ENCODE measurements at regions not wholly inside any gene's neighbourhood (a gene's known extent, or its start where the extent isn't known, plus 50 kb on each side); places are given as distances from the start of the nearest gene placed in this dataset.

GRCh38 chr12:77689510-77690086 is 141.1 kb upstream of the NAV3 start:
- TF ChIP-seq CTCF (IDR thresholded peaks at IDR 0.05; ENCODE audit: low read depth, low read length) = no peak
- no peak for DNase-seq (ENCODE audit: low read depth in 2 of 2)
- H3K4me3 ChIP-seq (replicated peaks in 1 of 2; ENCODE audit: low read depth in 2 of 2, low read length in 2 of 2) = no peak overlapping the region

- DNase-seq (ENCODE audit: low read depth in 2 of 2) = peak in 1 of 2 donors; percentile 6
- no peak for TF ChIP-seq CTCF (IDR thresholded peaks at IDR 0.05; ENCODE audit: low read depth, low read length)
- no peak overlapping the region for H3K4me3 ChIP-seq (replicated peaks in 1 of 2; ENCODE audit: low read depth in 2 of 2, low read length in 2 of 2)
These were observed 143.4 kb upstream of the NAV3 start for GRCh38 chr12:77687321-77687720.

GRCh38 chr12:77686760-77687159 is 143.9 kb upstream of the NAV3 start:
- H3K4me3 ChIP-seq (replicated peaks in 1 of 2; ENCODE audit: low read depth in 2 of 2, low read length in 2 of 2) = no peak overlapping the region
- DNase-seq (ENCODE audit: low read depth in 2 of 2) = peak; percentile 15 to 22
- no peak for TF ChIP-seq CTCF (IDR thresholded peaks at IDR 0.05; ENCODE audit: low read depth, low read length)

GRCh38 chr12:77685901-77686300 is 144.8 kb upstream of the NAV3 start:
- no peak for TF ChIP-seq CTCF (IDR thresholded peaks at IDR 0.05; ENCODE audit: low read depth, low read length)
- no peak overlapping the region for H3K4me3 ChIP-seq (replicated peaks in 1 of 2; ENCODE audit: low read depth in 2 of 2, low read length in 2 of 2)
- DNase-seq (ENCODE audit: low read depth in 2 of 2) = no peak

- peak; percentile 85 to 88 for DNase-seq (ENCODE audit: low read depth in 2 of 2)
- TF ChIP-seq CTCF (IDR thresholded peaks at IDR 0.05; ENCODE audit: low read depth, low read length) = peak; percentile 64
- H3K4me3 ChIP-seq (replicated peaks in 1 of 2; ENCODE audit: low read depth in 2 of 2, low read length in 2 of 2) = no peak overlapping the region
These were observed 145.6 kb upstream of the NAV3 start for GRCh38 chr12:77685112-77685511.

- TF ChIP-seq CTCF (IDR thresholded peaks at IDR 0.05; ENCODE audit: low read depth, low read length) = no peak
- no peak for DNase-seq (ENCODE audit: low read depth in 2 of 2)
- no peak overlapping the region for H3K4me3 ChIP-seq (replicated peaks in 1 of 2; ENCODE audit: low read depth in 2 of 2, low read length in 2 of 2)
These were observed 148.2 kb upstream of the NAV3 start for GRCh38 chr12:77682488-77682887.

GRCh38 chr12:77681726-77682125 is 149.0 kb upstream of the NAV3 start:
- no peak for DNase-seq (ENCODE audit: low read depth in 2 of 2)
- H3K4me3 ChIP-seq (replicated peaks in 1 of 2; ENCODE audit: low read depth in 2 of 2, low read length in 2 of 2) = no peak overlapping the region
- no peak for TF ChIP-seq CTCF (IDR thresholded peaks at IDR 0.05; ENCODE audit: low read depth, low read length)
